Suprapubic skin (tissue), 3 donors: ENCODE measurements at regions not wholly inside any gene's neighbourhood (a gene's known extent, or its start where the extent isn't known, plus 50 kb on each side); places are given as distances from the start of the nearest gene placed in this dataset.

Experiments used
- POLR2A ChIP-seq, 2 donors: fragments of 450-650 bp; IDR thresholded peaks; one replicate each; pipeline ENCODE4 v1.6.1; 2017; ENCODE audit warnings: antibody characterized with exemption in 2 of 2, mild to moderate bottlenecking in 2 of 2, moderate library complexity in 2 of 2
- TF ChIP-seq, protein P1 (sequence below), 2 donors: fragments of 200-600 bp in 1 of 2; fragments of 450-650 bp in 1 of 2; sonication (generic) in 1 of 2; IDR thresholded peaks; one replicate each; pipeline ENCODE4 v1.5.1; 2016 to 2019; ENCODE audit warnings: antibody characterized with exemption in 2 of 2, mild to moderate bottlenecking in 1 of 2, moderate library complexity in 1 of 2

DNA sequence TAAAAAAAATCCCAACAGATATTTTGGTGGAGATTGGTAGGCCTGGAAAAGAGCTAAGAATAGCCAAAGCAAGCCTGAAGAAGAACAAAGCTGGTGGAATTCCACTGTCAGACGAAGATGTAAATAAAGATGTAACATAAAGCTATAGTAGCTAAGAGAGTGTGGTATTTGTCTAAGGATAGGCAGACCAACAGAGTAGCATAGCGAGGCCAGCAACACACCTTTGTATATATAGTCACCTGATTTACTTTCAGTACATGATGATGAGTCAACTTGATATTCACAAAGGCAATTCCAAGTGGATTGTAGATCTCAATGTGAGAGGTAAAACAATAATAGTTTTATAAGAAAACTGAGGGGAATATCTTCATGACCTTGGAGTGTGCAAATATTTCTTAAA is 53.6 kb upstream of the SYN2 start:
- TF ChIP-seq, protein P1, sequence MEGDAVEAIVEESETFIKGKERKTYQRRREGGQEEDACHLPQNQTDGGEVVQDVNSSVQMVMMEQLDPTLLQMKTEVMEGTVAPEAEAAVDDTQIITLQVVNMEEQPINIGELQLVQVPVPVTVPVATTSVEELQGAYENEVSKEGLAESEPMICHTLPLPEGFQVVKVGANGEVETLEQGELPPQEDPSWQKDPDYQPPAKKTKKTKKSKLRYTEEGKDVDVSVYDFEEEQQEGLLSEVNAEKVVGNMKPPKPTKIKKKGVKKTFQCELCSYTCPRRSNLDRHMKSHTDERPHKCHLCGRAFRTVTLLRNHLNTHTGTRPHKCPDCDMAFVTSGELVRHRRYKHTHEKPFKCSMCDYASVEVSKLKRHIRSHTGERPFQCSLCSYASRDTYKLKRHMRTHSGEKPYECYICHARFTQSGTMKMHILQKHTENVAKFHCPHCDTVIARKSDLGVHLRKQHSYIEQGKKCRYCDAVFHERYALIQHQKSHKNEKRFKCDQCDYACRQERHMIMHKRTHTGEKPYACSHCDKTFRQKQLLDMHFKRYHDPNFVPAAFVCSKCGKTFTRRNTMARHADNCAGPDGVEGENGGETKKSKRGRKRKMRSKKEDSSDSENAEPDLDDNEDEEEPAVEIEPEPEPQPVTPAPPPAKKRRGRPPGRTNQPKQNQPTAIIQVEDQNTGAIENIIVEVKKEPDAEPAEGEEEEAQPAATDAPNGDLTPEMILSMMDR (IDR thresholded peaks at IDR 0.05), result no peak
- TF ChIP-seq POLR2A (IDR thresholded peaks at IDR 0.05), result no peak
